DMS153 (cell line): ENCODE measurements at regions not wholly inside any gene's neighbourhood (a gene's known extent, or its start where the extent isn't known, plus 50 kb on each side); places are given as distances from the start of the nearest gene placed in this dataset.
"Not testable (repeated sequence)": the region's sequence is repeated elsewhere in the genome, so short reads cannot be mapped to it uniquely, and the experiment has no call there.

Experiments used
- DNase-seq: peaks from one replicate; lab custom pipeline; 2025; lab: John Stamatoyannopoulos, UW

- DNase-seq, result no peak
Observed at GRCh38 chr1:65020774-65021173, 54.4 kb upstream of the JAK1 start.

- no peak for DNase-seq
Observed at GRCh38 chr1:65021795-65022194, 55.4 kb upstream of the JAK1 start.

DNA sequence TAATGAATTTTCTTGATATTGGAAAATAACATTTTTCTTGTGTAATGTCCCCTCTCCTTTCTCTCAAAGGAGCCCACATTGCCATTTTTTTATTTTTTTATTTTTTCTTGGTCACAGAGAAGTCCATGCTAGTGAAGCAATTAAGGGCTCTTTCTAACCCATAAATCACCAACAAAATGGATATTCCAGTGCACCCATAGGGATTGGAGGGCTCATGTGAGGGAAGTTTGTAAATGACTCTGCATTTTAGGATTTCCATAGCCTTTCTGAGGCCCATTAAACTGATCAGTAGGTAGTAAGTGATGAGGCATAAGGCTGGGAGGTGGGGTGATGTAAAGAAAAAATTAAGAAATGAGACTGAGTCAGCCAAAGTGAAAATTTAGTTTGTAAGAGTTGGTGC is 55.9 kb upstream of the JAK1 start:
- DNase-seq, result no peak

DNA sequence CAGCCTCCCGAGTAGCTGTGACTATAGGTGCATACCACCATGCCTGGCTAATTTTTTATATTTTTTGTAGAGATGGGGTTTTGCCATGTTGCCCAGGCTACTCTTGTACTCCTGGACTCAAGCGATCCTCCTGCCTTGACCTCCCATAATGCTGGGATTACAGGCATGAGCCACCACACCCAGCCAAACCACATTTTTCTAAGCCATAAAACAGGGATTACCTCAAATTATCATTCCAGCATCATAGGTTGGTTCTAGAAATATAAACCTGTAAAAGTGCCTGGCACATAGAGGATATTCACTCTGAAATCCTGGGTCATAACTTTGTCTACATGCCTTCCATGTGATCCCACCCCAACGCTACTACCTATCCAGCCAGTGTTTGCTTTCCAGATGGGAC is 59.4 kb upstream of the JAK1 start:
- no peak for DNase-seq

DNA sequence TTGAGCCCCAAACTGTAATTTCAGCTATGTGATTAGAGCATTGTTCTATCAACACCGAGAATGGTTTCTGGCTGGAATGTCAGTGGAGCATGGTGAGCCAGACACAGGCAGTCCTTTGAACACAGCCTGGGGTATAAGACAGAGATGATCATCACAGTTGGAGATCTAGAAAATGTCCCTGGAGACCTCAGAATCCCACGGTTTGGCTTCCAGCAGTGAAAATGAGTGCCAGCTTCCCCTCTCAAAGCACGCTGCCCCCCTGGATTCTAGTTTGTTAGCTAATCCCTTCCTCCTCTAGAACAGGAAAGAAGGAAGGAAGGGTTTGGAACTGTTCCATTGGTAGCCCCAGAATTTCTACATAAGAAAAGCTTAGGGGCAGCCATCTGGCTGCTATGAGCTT is 59.9 kb upstream of the JAK1 start:
- DNase-seq, result no peak

DNA sequence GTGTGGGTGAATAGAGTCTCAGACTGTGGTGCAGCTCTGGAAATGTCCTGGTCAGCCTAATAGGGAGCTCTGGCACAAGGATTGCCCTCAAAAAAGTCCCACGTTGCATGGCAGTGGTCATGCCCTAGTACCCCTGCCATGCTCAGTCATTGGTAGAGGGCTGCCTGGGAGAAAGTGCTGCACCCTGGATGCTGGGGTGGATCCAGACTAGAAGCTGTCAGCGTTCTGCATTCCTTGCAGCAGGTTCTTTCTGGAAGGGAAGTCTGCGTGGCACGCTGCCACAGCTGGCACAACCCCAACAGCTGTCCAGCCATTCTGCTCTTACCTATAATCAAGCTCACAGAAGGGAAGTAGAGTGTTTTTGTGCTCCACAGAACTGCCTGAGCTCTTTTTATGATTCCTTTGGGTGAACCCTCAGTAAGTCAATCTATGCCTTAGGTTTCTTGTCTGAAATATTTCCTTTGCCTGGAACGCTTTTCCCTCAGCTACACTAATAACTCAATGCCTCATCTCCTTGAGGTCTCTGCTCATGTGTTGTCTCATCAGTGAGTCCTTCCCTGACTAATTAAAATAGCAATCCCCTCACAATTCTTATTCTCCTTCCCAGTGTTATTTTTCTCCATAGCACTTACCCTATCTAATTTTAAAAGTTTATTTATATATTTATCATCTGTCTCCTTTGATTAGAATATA is 61.5 kb upstream of the JAK1 start:
- DNase-seq, result no peak

DNA sequence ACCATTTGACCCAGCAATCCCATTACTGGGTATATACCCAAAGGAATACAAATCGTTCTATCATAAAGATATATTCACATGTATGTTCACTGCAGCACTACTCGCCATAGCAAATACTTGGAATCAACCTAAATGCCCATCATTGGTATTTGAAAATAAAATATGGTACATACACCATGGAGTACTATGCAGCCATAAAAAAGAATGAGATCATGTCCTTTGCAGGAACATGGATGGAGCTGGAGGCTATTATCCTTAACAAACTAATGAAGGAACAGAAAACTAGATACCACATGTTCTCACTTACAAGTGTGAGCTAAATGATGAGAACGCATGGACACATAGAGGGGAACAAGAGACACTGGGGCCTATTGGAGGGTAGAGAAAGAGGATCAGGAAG is 63.1 kb upstream of the JAK1 start:
- not testable (repeated sequence) for DNase-seq

DNA sequence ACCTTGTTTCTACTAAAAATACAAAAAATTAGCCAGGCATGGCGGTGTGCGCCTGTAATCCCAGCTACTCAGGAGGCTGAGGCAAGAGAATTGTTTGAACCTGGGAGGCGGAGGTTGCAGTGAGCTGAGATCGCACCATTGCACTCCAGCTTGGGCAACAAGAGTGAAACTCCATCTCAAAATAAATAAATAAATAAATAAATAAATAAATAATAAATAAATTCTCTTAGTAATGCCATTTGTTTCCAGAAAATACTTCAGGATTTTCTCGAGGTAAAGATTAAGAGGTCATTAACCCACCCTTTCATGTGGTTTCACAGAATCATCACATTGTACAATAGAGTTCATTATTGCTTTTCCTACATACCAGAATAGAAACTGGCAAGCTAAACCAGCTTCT is 68.5 kb upstream of the JAK1 start:
- not testable (repeated sequence) for DNase-seq

- no peak for DNase-seq
Observed at GRCh38 chr1:65036570-65037051, 70.3 kb upstream of the JAK1 start.

- DNase-seq, result no peak
Observed at GRCh38 chr1:65039066-65039465, 72.7 kb upstream of the JAK1 start.

GRCh38 chr1:65039508-65039907 is 73.2 kb upstream of the JAK1 start:
- no peak for DNase-seq

DNA sequence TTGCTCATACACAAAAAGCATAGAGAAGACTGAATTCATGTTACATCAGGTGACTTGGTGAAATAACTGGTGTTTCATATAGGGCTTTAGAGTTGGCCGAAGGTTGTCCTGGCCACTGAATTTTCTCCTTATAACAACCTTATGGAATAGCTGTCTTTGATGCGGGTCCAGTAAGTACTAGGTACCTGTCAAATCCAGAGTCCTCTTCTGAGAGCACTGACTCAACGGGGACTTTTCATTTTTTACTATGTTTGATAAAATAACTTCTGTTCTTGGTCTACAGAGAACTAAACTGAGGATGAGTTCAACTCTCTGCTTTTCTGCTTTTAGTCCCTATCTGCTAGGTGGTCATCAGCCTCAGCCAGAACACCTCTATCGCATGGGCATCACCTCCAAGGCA is 76.1 kb upstream of the JAK1 start:
- no peak for DNase-seq

GRCh38 chr1:65044411-65044810 is 78.1 kb upstream of the JAK1 start:
- no peak for DNase-seq

DNA sequence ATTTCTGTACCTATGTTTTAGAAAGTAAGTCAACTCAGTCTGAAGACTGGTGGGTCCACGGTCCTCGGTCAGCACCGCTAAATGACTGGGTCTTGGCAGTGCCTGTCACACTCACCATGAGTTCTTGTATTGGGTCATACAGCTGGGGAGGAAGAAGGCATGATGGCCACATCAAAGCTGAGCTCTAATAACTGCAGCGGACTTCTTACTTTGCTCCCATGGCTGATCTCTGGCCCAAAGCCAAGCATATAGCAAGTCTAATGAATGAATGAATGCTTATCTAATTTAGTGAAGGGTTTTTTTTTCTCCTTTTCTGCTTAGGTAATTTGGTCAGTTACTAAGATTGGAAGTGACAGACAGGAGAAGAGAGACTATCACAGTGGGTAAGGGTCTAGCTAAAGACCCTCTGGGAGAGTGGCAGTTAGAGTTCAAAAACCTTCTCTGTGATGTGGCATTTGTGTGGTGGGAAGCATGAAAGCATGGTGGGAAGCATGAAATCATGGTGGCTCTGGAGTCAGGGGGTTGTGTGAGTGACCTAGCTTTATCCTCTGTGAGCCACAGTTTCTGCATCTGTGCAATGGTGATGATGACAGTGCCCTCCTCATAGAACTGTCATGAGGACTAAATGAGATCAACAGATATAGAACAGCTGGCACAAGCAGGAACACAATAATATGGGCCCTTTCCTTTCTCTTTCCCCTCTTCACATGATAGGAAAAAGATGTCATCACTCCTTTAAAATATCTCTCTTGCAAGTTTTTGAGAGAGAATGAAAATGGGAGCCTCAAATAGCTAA is 78.9 kb upstream of the JAK1 start:
- DNase-seq, result no peak

DNA sequence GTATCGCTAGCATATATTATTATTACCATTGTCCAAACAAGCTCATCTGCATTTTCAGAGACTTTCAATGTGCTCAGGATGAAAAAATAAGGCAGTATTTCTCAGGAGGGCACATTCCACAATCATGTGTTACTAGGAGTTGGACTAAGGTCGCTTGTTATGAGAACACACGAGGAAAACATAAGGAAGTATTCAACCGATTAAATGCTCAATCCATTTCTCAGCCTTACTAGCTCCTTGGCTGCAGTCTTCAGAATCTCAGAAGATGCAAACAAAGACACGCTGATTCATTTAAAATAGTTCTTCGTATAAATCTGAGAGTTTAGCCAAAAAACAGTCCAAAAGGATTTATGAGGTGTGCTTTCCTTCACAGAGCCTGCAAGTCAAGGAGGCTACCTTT is 82.0 kb upstream of the JAK1 start:
- DNase-seq, result no peak

GRCh38 chr1:65049941-65050713 is 83.8 kb upstream of the JAK1 start:
- DNase-seq, result no peak

GRCh38 chr1:65050735-65051134 is 84.4 kb upstream of the JAK1 start:
- peak; percentile 78 for DNase-seq

GRCh38 chr1:65054481-65054880 is 88.1 kb upstream of the JAK1 start:
- DNase-seq, result no peak

- DNase-seq, result no peak
Observed at GRCh38 chr1:65055747-65056146, 89.4 kb upstream of the JAK1 start.

GRCh38 chr1:65056234-65056633 is 89.9 kb upstream of the JAK1 start:
- DNase-seq, result no peak

DNA sequence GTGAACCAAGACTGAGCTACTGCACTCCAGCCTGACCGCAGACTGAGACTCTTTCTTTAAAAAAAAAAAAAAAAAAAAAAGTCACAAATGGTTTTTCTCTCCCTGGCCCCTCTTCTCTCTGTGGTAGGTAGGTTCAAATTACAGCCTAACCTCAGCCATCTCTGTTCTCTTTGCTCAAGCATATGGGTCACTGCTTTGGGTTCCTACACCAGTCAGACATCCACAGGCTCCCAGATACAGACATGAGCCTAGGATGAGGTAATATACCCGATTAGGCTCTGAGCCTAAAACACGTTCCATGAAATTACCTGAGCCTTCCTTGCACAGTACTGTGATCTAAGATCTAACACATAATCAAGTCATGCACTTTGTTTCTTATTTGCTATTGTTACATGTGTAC is 90.5 kb upstream of the JAK1 start:
- DNase-seq, result no peak

DNA sequence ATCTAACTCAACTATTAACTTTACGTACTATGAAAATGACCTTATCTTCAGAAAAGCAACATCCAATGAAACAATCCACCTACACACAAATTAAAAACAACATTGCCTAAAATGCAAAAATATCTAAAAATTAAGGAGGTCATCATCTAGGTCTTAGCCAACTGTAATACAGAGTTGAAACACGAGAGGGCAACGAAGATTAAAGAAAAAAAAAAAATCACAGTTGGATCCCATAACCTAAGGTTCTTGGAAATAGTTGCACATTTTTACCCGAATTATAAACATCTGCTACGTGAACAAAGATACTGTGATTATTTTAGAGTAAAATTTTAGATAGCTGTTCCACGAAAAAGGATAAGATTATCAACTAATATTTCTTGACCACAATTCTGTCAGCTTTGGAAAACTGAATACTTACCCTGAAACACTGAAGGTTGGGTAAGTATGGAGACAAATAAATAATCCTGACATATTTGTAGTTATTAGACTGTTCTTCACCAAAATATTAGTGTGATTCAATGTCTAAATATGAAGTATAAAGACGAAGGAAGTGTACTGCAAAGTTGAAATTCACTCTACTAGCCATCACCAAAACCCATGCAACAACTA is 88.0 kb upstream of the AK4 start:
- DNase-seq, result no peak
